Keratinocyte (primary cell): ENCODE measurements at regions not wholly inside any gene's neighbourhood (a gene's known extent, or its start where the extent isn't known, plus 50 kb on each side); places are given as distances from the start of the nearest gene placed in this dataset.

Experiments
- DNase-seq: peaks from one replicate; pipeline ENCODE4 v3.0.0-alpha.2; 2011; ENCODE audit warnings: low read depth, missing footprints, low spot score
- FAIRE-seq: peaks from 2 replicates; lab custom pipeline; 2011; peaks lifted over from hg19 to GRCh38; lab: Jason Lieb, UNC
- H2AFZ ChIP-seq: 2 replicates; pipeline ENCODE4 v1.6.0; 2012; ENCODE audit warnings: low read length, control low read depth, inconsistent platforms; ENCODE audit not compliant: control insufficient read depth
- H3K27ac ChIP-seq: 2 replicates; pipeline ENCODE4 v1.5.1; 2011; ENCODE audit warnings: low read length; ENCODE audit not compliant: control insufficient read depth, insufficient read depth
- H3K27me3 ChIP-seq: 3 replicates; pipeline ENCODE4 v1.6.0; 2011; ENCODE audit warnings: low read length; ENCODE audit not compliant: control insufficient read depth, insufficient read depth; ENCODE audit errors: extremely low read depth
- H3K36me3 ChIP-seq, 2 experiments: 2 replicates in 1 of 2; 3 replicates in 1 of 2; pipeline ENCODE4 v1.5.1; 2011; ENCODE audit warnings: low read length in 2 of 2, mild to moderate bottlenecking in 1 of 2; ENCODE audit not compliant: control insufficient read depth in 2 of 2, insufficient read depth in 2 of 2; ENCODE audit errors: extremely low read depth in 1 of 2
- H3K4me1 ChIP-seq: 3 replicates; pipeline ENCODE4 v1.5.1; 2011; ENCODE audit warnings: low read length; ENCODE audit not compliant: control insufficient read depth, insufficient read depth; ENCODE audit errors: extremely low read depth
- H3K4me2 ChIP-seq: 3 replicates; pipeline ENCODE4 v1.6.0; 2011; ENCODE audit warnings: low read depth, low read length; ENCODE audit not compliant: control insufficient read depth, insufficient read depth; ENCODE audit errors: extremely low read depth
- H3K4me3 ChIP-seq, 3 experiments: fragments of 200-600 bp in 1 of 3; sonication (generic) in 1 of 3; 2 replicates in 2 of 3; 3 replicates in 1 of 3; pipeline ENCODE4 v1.5.1; 2011 to 2016; ENCODE audit warnings: low read length in 3 of 3, mild to moderate bottlenecking in 3 of 3, control low read depth in 2 of 3, inconsistent platforms in 1 of 3, low read depth in 1 of 3, mixed read lengths in 1 of 3, mixed run types in 1 of 3, moderate library complexity in 1 of 3; ENCODE audit not compliant: control insufficient read depth in 2 of 3, insufficient read depth in 2 of 3; ENCODE audit errors: extremely low read depth in 1 of 3
- H3K79me2 ChIP-seq: 2 replicates; pipeline ENCODE4 v1.6.0; 2012; ENCODE audit warnings: low read length; ENCODE audit not compliant: control insufficient read depth, insufficient read depth
- H3K9ac ChIP-seq: 3 replicates; pipeline ENCODE4 v1.6.0; 2011; ENCODE audit warnings: low read length; ENCODE audit not compliant: control insufficient read depth, insufficient read depth; ENCODE audit errors: extremely low read depth
- H3K9me1 ChIP-seq: 3 replicates; pipeline ENCODE4 v1.6.0; 2011; ENCODE audit warnings: low read length; ENCODE audit not compliant: control insufficient read depth, insufficient read depth; ENCODE audit errors: extremely low read depth
- H3K9me3 ChIP-seq: 2 replicates; pipeline ENCODE4 v1.5.1; 2012; ENCODE audit warnings: low read depth, low read length; ENCODE audit not compliant: control insufficient read depth
- H4K20me1 ChIP-seq: 3 replicates; pipeline ENCODE4 v1.6.0; 2011; ENCODE audit warnings: low read length; ENCODE audit not compliant: control insufficient read depth, insufficient read depth; ENCODE audit errors: extremely low read depth
- CTCF ChIP-seq, 3 experiments: IDR thresholded peaks in 1 of 3; conservative IDR thresholded peaks in 1 of 3; optimal IDR thresholded peaks in 1 of 3; 2 replicates in 2 of 3; 3 replicates in 1 of 3; pipeline versions ENCODE3 to v1.5.1; 2011; ENCODE audit warnings: low read length in 3 of 3, mild to moderate bottlenecking in 3 of 3, moderate library complexity in 2 of 3, control low read depth in 1 of 3, inconsistent platforms in 1 of 3; ENCODE audit not compliant: insufficient read depth in 2 of 3; ENCODE audit errors: extremely low read depth in 1 of 3
- EZH2 ChIP-seq: IDR thresholded peaks from one replicate; pipeline ENCODE4 v1.6.1; 2012; ENCODE audit warnings: inconsistent platforms, mild to moderate bottlenecking, low read length, moderate library complexity
- dilution Hi-C: fragments of 300-500 bp; cut with MboI; formaldehyde crosslinking; loops from one replicate; pipeline ENCODE4 v1.7.0; 2020; ENCODE audit warnings: low sequenced_read_pairs; ENCODE audit not compliant: extremely low pct_ligation_motif_present

GRCh38 chr2:152867397-152867796 lies 149.0 kb downstream of the ARL6IP6 start:
- Histone ChIP-seq H3K36me3 (no peaks in the 10 kb centered on the region), H3K9ac (no peak overlapping the region), H3K4me2 (no peak overlapping the region), H3K4me1 (no peaks in the 10 kb centered on the region), H3K4me3 (no peak overlapping the region), H4K20me1 (no peaks in the 10 kb centered on the region), H3K27me3 (no peaks in the 10 kb centered on the region), H2AFZ (no peak overlapping the region), H3K9me1 (no peaks in the 10 kb centered on the region), H3K27ac (no peak overlapping the region), H3K9me3 (no peaks in the 10 kb centered on the region), H3K79me2 (no peaks in the 10 kb centered on the region)
- DNase-seq: no peak
- no peak for FAIRE-seq
- dilution Hi-C loops: no loop called here
- TF ChIP-seq CTCF (optimal IDR thresholded peaks at IDR 0.05 in 1 of 3, IDR thresholded peaks at IDR 0.05 in 1 of 3, conservative IDR thresholded peaks at IDR 0.05 in 1 of 3; ENCODE audit: extremely low read depth in 1 of 3, insufficient read depth in 2 of 3, low read length in 3 of 3) (no peak), EZH2 (no peak)

GRCh38 chr2:152864601-152865149 lies 146.3 kb downstream of the ARL6IP6 start:
- H4K20me1 ChIP-seq: no peaks in the 10 kb centered on the region
- H3K4me3 ChIP-seq: no peak overlapping the region
- H3K79me2 ChIP-seq: no peaks in the 10 kb centered on the region
- H3K27ac ChIP-seq: no peak overlapping the region
- TF ChIP-seq CTCF (optimal IDR thresholded peaks at IDR 0.05 in 1 of 3, IDR thresholded peaks at IDR 0.05 in 1 of 3, conservative IDR thresholded peaks at IDR 0.05 in 1 of 3; ENCODE audit: extremely low read depth in 1 of 3, insufficient read depth in 2 of 3, low read length in 3 of 3) (no peak), EZH2 (no peak)
- H3K4me1 ChIP-seq: no peaks in the 10 kb centered on the region
- FAIRE-seq (no peak), DNase-seq (no peak)
- H2AFZ ChIP-seq: no peak overlapping the region
- H3K36me3 ChIP-seq: no peaks in the 10 kb centered on the region
- no peak overlapping the region for H3K4me2 ChIP-seq
- dilution Hi-C loops: no loop called here
- H3K27me3 ChIP-seq: no peaks in the 10 kb centered on the region
- no peaks in the 10 kb centered on the region for H3K9me3 ChIP-seq
- H3K9ac ChIP-seq: no peak overlapping the region
- H3K9me1 ChIP-seq: no peaks in the 10 kb centered on the region
